Hematopoietic multipotent progenitor cell (in vitro differentiated cells): ENCODE measurements at regions not wholly inside any gene's neighbourhood (a gene's known extent, or its start where the extent isn't known, plus 50 kb on each side); places are given as distances from the start of the nearest gene placed in this dataset.
A peak's percentile ranks its signal among the peaks of the same experiment; 100 is the strongest.
"Not testable (repeated sequence)": the region's sequence is repeated elsewhere in the genome, so short reads cannot be mapped to it uniquely, and the experiment has no call there.

Experiments used
- DNase-seq, 3 donors: peaks; one replicate each; pipeline ENCODE4 v3.0.0-alpha.2; 2011 to 2015; ENCODE audit warnings: low read depth in 2 of 3, low spot score in 2 of 3

DNA sequence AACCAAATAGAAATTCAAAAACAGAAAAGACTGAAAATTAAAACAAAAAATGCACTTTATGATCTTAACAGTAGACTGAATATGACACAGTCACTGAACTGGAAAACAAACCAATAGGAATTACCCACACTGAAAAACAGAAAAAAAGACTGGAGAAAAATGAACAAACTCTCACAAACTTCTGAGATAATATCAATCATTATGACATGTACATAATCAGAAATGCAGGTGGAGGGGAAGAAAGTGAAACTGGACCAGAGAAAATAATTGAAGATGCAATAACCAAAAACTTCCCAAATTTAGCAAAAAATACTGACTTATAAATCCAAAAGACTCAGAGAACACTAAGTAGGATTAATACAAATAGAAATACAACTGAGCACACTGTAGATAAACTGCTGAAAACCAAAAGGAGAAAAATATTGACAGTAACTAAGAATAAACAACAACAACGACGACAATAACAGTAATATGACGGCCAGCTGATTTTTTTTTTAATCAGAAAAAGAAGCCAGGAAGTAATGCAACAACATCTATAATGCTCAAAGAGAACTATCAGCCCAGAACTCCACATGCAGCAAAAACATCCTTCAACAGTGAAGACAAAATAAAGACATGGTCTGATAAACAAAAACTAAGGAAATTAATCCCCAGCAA, 108.1 kb downstream of the ZFAND4 start:
- no peak for DNase-seq

DNA sequence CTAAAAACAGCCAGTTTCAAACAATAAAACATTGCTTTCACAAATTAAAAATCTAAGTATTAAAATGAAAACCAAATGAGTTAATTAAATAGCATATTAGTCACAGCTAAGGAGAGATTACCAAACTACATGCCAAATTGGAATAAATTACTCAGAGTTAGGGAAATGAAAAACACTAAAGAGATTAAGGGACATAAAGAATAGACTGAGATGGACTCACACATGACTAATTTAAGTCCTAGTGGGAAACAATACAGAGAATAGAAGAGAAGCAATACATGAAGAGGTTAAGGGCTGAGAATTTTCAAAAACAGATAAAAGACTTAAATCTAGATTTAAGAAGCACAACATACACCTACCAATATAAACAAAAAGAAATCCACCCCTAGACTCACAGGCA, 110.6 kb downstream of the ZFAND4 start:
- DNase-seq, result no peak

DNA sequence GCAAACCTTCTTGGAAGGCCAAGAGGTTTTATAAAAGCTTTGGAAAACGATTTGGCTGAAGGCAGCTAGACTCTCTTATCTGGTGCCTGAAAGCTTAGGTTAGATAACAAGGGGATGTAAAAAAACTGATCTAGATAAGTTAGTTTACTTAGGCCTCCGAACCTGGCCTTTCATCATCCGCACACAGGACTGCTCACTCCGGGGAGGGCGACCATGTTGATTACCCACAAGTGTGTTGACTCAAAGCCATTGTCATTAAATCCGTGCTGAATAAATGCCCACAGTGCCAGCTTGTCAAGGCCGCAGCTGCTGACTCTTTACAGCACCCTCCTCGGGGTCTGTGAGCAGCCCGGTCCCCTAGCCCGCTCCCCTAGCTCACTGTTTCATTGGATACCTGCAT, 112.3 kb downstream of the ZFAND4 start:
- no peak for DNase-seq

DNA sequence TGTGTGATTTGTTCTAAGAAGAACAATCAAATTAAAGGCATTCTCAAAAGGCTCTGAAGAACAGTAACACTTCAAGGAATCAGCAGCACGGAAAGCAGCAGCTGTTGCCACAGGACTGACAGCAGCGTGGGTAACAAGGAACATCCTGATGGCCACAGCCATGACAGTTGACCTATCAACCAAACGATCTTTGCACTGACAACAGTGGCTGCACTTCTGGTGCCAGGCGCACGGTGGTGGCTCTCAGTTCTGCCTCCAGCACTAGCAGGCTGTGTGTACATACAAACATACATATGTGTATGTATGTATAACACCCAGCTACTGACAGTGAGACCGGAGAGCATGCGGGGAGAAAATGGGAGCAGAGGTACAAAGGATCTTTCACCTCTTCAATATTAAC, 114.1 kb downstream of the ZFAND4 start:
- peak in 1 of 3 donors; percentile 44 for DNase-seq

DNA sequence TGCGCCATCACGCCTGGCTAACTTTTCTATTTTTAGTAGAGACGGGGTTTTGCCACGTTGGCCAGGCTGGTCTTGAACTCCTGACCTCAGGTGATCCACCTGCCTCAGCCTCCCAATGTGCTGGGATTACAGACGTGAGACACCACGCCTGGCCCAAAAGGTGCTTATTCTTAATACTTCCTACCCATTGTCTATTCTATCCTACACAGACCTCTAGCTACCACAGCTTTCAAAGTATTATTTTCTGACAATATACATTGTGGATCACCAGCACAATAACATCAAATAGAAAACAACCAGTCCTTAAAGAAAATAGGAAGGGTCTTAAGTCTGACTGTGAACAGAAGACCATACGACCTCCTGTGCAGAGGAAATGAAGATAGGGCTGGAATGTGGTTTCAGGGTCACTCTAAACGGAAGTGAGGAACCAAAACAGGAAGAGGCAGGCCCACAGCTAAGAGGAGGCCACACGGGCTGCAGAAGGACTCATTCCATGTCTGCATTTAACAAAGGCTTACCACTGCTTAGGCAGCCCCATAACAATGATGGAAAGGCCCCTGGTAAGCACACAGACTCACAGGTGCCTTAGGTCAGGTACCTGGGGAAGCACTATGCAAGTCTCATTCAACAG, 115.2 kb downstream of the ZFAND4 start:
- peak in 2 of 3 donors; percentile 73 to 79 for DNase-seq

DNA sequence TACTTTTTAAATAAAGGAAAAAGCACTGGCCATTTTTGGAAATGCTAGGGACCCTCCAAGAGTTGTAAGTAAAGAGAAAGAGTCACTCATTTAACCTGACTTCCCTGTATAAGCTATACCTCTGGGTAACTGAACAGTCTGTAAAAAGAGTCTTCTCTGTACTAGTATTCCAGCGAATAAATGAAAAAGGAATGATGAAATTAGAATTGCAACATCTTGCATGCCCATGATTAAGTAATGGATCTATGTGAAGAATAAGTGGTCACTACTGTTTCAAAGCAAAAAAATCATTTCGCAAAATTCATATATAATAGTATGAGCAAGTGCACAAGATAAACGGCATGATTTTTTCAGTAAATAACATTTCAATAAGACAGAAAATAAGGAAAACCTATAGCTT, 116.8 kb downstream of the ZFAND4 start:
- no peak for DNase-seq

DNA sequence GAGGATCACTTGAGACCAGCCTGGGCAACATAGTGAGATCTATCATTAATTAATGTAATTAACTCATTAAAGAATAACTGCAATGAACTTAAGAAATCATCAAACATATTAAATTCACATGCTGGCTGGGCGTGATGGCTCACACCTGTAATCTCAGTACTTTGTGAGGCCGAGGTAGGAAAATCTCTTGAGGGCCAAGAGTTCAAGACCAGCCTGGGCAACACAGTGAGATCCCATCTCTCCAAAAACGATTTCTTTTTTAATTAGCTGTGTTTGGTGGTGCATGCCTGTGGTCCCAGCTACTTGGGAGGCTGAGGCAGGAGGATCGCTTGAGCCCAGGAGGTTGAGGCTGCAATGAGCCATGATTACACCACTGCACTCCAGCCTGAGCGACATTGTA, 117.2 kb downstream of the ZFAND4 start:
- DNase-seq, result not testable (repeated sequence)

DNA sequence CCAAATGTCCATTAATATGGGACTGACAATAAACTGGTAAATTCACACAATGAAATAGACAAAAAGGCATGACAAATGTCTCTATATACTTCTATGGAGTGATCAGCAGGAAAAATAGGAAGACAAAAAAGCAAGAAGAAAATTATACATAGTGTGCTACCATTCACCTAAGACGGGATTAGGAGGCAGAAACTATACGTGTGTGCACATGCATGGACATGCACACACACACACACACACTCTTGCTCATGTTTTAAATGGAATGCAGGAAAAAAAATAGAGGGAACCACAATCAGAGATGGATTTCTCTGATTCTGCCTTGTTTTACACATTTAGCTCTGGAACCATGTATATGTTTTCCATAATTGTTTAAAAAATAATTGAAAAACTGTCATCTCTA, 119.0 kb downstream of the ZFAND4 start:
- DNase-seq, result no peak

DNA sequence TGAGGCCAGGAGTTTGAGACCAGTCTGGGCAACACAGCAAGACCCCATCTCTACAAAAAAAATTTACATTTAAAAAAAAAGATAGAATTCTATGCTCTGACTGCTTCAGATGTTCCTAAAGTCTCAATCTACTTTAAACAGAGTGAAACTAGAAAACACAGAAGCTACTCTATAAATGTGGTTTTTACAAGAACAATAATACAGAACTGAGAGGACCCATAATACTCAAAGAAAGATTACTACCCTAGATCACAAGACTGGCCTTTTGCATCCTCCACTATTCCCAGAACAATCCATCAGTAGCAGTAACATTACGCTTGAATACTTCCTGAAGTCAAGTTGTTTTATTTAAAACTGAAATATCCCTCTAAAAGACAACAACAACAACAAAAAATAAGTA, 119.4 kb downstream of the ZFAND4 start:
- DNase-seq, result no peak

DNA sequence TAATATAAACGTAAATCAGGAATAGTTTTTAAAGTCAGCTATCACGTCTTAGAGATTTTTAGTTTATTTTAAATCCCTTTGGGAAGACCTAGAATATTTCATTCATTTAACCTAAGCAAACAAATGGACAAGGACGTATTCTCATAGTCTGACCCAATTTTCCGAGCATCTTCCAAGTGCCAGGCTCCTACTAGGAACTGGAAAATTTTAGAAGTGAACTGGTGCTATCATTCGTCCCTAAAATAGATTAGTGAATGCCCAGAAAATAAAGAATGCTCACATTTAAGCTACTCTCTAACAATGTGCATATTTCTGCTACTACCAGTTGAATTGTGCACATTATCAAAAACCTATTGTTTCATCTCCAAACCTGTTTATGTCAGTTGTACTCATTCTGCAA, 120.1 kb downstream of the ZFAND4 start:
- DNase-seq, result no peak

DNA sequence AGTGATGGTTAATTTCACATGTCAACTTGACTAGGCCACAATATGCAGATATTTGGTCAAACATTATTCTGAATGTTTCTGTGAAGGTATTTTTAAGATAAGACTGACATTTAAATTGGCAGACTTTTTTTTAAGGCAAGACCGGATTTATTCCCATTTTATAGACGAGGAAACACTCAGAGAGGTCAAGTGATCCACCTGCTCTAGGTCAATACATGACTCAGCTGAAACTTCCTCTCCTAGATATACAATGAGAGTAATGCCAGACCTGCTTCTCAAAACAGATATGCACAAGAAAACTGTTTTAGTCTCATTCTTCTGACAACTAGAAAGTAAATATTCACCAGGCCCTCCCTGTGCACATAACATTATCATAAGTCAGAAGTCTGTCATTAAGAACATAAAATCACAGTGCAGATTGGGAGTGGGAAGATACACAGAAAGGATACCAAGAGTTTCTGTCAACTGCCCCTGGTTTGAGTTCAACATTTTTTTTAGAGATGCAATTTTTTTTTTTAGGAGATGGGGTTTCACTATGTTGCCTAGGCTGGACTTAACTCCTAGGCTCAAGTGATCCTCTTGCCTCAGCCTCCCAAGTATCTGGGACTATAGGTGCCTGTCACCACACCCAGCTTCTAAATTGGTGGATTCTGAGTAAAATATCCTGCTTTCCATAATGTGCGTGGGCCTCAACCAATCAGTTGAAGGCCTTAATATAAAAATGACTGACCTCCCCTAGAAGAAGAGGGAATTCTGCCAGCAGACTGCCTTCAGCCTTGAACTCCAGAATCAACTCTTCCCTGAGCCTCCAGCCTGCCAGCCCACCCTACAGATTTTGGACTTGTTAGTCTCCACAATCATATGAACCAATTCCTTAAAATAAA, 121.4 kb downstream of the ZFAND4 start:
- DNase-seq, result no peak

DNA sequence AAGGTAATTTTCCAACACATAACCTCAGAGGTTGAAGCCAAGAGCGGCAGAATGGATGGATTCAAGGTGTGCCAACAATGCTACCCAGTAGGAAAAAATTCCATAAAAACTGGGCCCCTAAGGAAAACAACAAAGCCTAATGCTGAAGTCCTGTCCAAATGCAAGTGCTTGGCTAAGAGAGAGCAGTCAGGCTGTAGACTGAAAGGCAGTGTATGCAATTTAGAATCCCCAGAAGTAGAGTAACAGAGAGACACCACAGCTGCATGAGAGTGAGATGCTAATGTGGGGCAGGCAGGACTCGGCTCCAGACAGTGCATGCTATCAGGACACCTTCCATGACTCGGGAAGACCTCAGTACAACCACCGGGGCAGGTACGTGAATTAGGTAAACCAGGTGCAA, 124.5 kb downstream of the ZFAND4 start:
- no peak for DNase-seq

DNA sequence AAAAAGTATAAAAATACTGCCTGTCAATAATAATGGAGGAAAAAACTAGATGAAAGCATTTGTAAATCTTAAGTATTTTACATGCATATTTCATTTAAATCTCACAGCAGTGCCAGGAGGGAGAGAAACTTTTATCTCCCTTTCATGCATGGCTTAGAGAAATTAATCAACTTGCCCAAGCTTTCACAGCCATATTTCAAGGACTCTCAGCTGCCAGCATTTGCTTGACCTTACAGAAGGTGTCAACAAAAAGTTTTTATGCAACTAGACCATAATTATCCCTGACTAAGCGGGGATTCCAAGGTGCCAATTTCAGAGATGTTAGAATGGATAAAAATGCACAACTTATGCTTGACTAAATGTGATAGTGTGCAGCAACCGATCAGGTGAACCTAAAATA, 125.4 kb downstream of the ZFAND4 start:
- DNase-seq, result no peak

DNA sequence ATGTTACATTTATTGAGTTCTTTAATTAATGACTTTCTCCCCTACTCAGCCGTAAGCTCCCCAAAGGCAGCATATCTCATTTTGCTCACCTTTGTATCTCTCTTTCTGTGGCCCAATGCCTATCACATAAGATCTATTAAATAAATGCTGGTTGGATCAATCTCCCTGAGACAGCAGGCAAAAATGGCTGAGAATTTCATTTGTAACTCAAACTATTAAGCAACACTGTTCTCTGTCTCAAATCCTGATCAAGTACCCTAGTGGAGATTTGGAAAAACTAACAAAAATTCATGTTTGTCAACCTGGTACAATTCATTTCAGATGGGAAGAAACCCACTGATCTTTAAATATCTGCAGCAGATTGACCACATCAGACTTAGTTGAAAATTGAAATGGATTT, 127.4 kb downstream of the ZFAND4 start:
- no peak for DNase-seq

DNA sequence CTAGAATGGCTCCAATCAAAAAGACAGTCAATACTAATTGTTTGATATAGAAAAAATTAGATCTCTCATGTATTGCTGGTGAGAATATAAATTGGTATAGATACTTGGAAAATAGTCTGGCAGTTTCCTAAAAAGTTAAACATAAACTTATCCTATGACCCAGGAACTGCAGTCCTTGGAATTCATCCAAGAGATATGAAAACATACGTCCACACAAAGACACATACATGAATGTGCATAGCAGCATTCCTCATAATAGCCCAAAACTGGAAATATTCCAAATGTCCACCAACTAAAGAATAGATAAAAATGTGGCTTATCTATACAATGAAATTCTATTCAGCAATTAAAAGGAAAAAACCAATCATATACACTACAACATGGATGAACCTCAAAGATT, 128.4 kb downstream of the ZFAND4 start:
- no peak for DNase-seq

DNA sequence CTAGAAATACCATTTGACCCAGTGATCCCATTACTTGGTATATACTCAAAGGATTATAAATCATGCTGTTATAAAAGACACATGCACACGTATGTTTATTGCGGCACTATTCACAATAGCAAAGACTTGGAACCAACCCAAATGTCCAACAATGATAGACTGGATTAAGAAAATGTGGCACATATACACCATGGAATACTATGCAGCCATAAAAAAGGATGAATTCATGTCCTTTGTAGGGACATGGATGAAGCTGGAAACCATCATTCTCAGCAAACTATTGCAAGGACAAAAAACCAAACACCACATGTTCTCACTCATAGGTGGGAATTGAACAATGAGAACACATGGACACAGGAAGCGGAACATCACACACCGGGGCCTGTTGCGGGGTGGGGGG, 131.5 kb downstream of the ZFAND4 start:
- not testable (repeated sequence) for DNase-seq

DNA sequence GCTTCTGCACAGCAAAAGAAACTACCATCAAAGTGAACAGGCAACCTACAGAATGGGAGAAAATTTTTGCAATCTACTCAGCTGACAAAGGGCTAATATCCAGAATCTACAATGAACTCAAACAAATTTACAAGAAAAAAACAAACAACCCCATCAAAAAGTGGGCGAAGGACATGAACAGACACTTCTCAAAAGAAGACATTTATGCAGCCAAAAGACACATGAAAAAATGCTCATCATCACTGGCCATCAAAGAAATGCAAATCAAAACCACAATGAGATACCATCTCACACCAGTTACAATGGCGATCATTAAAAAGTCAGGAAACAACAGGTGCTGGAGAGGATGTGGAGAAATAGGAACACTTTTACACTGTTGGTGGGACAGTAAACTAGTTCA, 132.0 kb downstream of the ZFAND4 start:
- DNase-seq, result not testable (repeated sequence)

DNA sequence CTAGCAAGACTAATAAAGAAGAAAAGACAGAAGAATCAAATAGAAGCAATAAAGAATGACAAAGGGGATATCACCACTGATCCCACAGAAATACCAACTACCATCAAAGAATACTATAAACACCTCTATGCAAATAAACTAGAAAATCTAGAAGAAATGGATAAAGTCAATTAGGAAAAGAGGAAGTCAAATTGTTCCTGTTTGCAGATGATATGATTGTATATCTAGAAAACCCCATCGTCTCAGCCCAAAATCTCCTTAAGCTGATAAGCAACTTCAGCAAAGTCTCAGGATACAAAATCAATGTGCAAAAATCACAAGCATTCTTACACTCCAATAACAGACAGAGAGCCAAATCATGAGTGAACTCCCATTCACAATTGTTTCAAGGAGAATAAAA, 133.0 kb downstream of the ZFAND4 start:
- DNase-seq, result not testable (repeated sequence)

DNA sequence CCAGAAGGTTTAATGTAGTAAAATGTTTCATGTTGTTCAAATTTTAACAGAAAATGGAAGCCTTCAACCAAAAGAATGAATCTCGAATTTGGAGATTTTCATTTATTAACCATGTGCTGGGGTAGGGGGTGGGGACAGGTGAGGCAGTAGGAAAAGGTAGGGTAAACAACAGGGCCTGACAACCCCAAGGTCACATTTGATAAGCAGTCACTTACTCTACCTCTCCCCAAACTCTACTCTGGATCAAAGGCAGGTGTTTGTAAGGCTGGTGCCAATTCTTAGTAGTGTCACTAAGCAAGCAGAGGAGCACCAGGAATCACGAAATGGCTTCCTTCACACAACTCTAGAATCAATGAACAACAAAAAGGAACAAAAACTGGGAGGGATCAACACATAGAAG, 138.0 kb downstream of the ZFAND4 start:
- no peak for DNase-seq

DNA sequence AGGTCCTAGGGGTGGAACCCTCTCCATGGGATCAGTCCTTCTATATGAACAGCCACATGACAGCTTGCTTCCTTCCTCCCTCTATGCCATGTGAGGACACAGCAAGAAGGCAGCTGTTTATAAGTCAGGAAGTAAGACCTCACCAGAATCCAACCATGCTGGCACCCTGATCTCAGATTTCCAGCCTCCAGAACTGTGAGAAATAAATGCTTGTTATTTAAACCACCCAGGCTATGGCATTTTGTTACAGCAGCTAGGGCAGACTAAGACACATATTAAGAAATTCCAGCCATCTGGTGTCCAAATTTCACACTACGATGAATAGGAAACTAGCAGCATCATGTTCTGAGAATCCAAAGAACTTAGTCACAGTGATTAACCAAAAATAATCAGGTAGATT, 140.1 kb downstream of the ZFAND4 start:
- DNase-seq, result no peak

DNA sequence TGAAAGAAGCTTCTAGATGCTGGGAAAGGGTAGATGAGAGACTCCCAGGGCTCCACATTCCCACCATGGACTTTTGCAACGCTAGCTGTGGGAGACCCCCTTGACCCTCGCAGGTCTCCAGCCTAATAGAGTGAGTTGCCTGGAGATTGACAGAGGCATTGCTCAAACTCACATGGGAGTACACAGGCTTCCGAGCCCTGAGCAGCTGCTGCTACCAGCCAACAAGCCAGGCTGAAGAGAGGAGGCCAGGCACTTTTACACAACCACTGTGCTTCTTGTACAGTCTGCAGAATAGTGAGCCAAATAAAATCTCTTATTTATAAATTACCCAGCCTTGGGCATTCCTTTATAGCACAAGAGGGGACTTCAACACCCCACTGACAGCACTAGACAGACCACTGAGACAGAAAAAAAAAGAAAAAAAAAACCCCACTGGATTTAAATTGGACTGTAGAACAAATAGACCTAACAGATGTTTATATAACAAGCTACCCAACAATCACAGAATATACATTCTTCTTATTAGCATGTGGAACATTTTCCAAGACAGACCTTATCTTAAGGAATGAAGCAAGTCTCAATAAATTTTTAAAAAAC, 146.2 kb downstream of the ZFAND4 start:
- no peak for DNase-seq
